Nephron progenitor cell (in vitro differentiated cells): ENCODE measurements at regions not wholly inside any gene's neighbourhood (a gene's known extent, or its start where the extent isn't known, plus 50 kb on each side); places are given as distances from the start of the nearest gene placed in this dataset.
A peak's percentile ranks its signal among the peaks of the same experiment; 100 is the strongest.
"Not testable (repeated sequence)": the region's sequence is repeated elsewhere in the genome, so short reads cannot be mapped to it uniquely, and the experiment has no call there.

Experiments
- DNase-seq: peaks from one replicate; pipeline ENCODE4 v3.0.0; 2021
- H3K27ac Mint-ChIP-seq: 2 replicates; pipeline ENCODE4 v1.8.0; 2021; ENCODE audit warnings: mild to moderate bottlenecking, moderate library complexity, mixed read lengths
- H3K27me3 Mint-ChIP-seq: 2 replicates; pipeline ENCODE4 v1.8.0; 2021; ENCODE audit warnings: mild to moderate bottlenecking, low read depth, mixed read lengths; ENCODE audit not compliant: poor library complexity
- H3K36me3 Mint-ChIP-seq: 2 replicates; pipeline ENCODE4 v1.8.0; 2021; ENCODE audit warnings: low read depth, mixed read lengths
- H3K4me1 Mint-ChIP-seq: 2 replicates; pipeline ENCODE4 v1.8.0; 2021; ENCODE audit warnings: mixed read lengths
- H3K4me3 Mint-ChIP-seq: 2 replicates; pipeline ENCODE4 v1.8.0; 2021; ENCODE audit warnings: mild to moderate bottlenecking, moderate library complexity, mixed read lengths
- H3K9me3 Mint-ChIP-seq: 2 replicates; pipeline ENCODE4 v1.8.0; 2021; ENCODE audit warnings: mild to moderate bottlenecking, moderate library complexity, mixed read lengths
- TF ChIP-seq, protein P1 (sequence below): fragments of 200-600 bp; sonication (generic); IDR thresholded peaks from 2 replicates; pipeline ENCODE4 v1.5.0; 2021; ENCODE audit warnings: antibody characterized with exemption

DNA sequence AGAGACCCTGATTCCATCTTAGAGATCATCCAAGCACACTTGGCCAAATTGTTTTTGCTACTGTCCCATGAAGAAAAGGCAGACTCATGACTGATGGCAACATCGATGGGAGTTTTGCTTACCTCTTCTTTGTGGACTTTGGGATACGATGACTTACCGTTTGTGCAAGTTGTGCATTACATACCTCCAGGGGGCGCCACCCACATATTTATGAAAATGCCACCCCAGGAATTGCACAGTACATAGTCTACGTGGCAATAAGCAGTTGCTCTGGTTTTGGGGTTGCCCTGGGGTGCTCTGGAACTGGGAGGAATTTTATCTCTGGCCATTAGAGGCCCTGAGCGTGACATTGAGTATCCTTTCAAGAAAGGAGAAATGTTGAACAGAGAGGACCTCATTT is 139.0 kb upstream of the CCZ1B start:
- peaks cover 32% of the 10 kb centered on the region for H3K9me3 Mint-ChIP-seq
- not testable (repeated sequence) for H3K4me1 Mint-ChIP-seq, H3K4me3 Mint-ChIP-seq, H3K27ac Mint-ChIP-seq
- peak; percentile 63 for DNase-seq
- TF ChIP-seq, protein P1, sequence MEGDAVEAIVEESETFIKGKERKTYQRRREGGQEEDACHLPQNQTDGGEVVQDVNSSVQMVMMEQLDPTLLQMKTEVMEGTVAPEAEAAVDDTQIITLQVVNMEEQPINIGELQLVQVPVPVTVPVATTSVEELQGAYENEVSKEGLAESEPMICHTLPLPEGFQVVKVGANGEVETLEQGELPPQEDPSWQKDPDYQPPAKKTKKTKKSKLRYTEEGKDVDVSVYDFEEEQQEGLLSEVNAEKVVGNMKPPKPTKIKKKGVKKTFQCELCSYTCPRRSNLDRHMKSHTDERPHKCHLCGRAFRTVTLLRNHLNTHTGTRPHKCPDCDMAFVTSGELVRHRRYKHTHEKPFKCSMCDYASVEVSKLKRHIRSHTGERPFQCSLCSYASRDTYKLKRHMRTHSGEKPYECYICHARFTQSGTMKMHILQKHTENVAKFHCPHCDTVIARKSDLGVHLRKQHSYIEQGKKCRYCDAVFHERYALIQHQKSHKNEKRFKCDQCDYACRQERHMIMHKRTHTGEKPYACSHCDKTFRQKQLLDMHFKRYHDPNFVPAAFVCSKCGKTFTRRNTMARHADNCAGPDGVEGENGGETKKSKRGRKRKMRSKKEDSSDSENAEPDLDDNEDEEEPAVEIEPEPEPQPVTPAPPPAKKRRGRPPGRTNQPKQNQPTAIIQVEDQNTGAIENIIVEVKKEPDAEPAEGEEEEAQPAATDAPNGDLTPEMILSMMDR: peak; percentile 39
- H3K27me3 Mint-ChIP-seq: peaks cover 11% of the 10 kb centered on the region
- H3K36me3 Mint-ChIP-seq: peaks cover 13% of the 10 kb centered on the region

DNA sequence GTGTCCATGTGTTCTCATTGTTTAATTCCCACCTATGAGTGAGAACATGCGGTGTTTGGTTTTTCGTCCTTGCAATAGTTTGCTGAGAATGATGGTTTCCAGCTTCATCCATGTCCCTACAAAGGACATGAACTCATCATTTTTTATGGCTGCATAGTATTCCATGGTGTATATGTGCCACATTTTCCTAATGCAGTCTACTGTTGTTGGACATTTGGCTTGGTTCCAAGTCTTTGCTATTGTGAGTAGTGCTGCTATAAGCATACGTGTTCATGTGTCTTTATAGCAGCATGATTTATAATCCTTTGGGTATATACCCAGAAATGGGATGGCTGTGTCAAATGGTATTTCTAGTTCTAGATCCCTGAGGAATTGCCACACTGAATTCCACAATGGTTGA is 144.1 kb upstream of the CCZ1B start:
- not testable (repeated sequence) for DNase-seq, H3K27ac Mint-ChIP-seq, H3K36me3 Mint-ChIP-seq, H3K4me1 Mint-ChIP-seq, H3K4me3 Mint-ChIP-seq
- peaks cover 11% of the 10 kb centered on the region for H3K27me3 Mint-ChIP-seq
- peaks cover 19% of the 10 kb centered on the region for H3K9me3 Mint-ChIP-seq

DNA sequence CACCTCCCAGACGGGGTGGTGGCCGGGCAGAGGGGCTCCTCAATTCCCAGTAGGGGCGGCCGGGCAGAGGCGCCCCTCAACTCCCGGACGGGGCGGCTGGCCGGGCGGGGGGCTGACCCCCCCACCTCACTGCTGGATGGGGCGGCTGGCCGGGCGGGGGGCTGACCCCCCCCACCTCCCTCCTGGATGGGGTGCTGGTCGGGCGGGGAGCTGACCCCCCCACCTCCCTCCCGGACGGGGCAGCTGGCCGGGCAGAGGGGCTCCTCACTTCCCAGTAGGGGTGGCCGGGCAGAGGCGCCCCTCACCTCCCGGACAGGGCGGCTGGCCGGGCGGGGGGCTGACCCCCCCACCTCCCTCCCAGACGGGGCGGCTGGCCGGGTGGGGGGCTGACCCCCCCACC is 148.8 kb upstream of the CCZ1B start:
- H3K27me3 Mint-ChIP-seq, H3K27ac Mint-ChIP-seq, H3K4me3 Mint-ChIP-seq, H3K4me1 Mint-ChIP-seq, DNase-seq: not testable (repeated sequence)
- Mint-ChIP-seq H3K9me3 (peaks cover 43% of the 10 kb centered on the region), H3K36me3 (peaks cover 11% of the 10 kb centered on the region)

DNA sequence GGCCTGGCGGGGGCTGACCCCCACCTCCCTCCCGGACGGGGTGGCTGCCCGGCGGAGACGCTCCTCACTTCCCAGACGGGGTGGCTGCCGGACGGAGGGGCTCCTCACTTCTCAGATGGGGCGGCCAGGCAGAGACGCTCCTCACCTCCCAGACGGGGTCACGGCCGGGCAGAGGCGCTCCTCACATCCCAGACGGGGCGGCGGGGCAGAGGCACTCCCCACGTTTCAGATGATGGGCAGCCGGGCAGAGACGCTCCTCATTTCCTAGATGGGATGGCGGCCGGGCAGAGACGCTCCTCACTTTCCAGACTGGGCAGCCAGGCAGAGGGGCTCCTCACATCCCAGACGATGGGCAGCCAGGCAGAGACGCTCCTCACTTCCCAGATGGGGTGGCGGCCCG is 149.3 kb upstream of the CCZ1B start:
- not testable (repeated sequence) for H3K27ac Mint-ChIP-seq, H3K4me3 Mint-ChIP-seq, H3K4me1 Mint-ChIP-seq, H3K27me3 Mint-ChIP-seq, DNase-seq
- Mint-ChIP-seq H3K36me3 (peaks cover 11% of the 10 kb centered on the region), H3K9me3 (peaks cover 43% of the 10 kb centered on the region)

DNA sequence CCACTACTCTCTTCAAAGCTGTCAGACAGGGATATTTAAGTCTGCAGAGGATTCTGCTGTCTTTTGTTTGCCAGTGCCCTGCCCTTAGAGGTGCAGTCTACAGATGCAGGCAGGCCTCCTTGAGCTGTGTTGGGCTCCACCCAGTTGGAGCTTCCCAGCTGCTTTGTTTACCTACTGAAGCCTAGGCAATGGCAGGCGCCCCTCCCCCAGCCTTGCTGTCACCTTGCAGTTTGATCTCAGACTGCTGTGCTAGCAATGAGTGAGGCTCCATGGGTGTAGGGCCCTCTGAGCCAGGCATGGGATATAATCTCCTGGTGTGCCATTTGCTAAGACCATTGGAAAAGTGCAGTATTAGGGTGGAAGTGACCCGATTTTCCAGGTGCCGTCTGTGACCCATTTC is 151.3 kb upstream of the CCZ1B start:
- not testable (repeated sequence) for DNase-seq, H3K27ac Mint-ChIP-seq, H3K27me3 Mint-ChIP-seq, H3K4me3 Mint-ChIP-seq, H3K4me1 Mint-ChIP-seq
- H3K9me3 Mint-ChIP-seq: peaks cover 32% of the 10 kb centered on the region
- peaks cover 11% of the 10 kb centered on the region for H3K36me3 Mint-ChIP-seq

DNA sequence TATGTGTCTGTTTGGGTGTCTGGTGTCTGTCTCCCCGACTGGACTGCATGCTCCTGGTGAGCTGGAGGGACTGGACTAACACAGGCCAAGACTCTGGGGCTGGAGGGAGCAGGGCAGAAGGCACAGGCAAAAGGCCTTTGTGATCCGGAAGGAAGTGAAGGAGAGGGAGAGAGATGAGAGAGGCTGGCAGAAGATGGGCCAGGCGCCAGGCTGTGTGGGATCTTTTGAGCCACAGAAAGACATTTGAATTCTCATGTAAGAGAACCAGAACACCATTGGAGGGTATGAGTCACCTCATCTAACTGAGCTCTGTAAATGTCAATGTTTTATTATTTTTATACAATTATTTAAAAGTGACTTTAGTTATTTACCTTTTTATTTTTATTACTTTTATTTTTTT is 152.3 kb upstream of the CCZ1B start:
- Mint-ChIP-seq H3K36me3 (peaks cover 11% of the 10 kb centered on the region), H3K9me3 (peaks cover 29% of the 10 kb centered on the region)
- H3K4me1 Mint-ChIP-seq, H3K27me3 Mint-ChIP-seq, H3K27ac Mint-ChIP-seq, H3K4me3 Mint-ChIP-seq, DNase-seq: not testable (repeated sequence)

DNA sequence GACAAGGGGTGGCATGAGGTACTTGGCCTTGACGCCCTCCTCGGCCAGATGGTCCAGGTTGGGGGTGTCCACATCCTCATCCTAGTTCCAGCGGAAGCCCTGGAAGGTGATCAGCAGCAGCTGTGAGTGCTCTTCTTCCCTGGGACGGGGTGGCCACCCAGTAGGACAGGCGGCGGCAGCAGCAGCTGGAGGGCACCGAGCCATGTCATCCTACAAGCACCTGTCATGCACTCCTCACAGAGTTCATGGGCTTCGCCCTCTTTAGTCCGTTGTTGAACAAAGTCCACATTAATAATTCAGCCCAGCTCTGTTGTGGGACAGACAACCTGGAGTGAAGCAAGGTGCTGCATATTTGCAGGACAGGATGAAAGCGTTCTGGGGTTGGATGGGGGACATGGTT is 153.4 kb upstream of the CCZ1B start:
- Mint-ChIP-seq H3K36me3 (peaks cover 11% of the 10 kb centered on the region), H3K9me3 (peaks cover 23% of the 10 kb centered on the region)
- H3K4me3 Mint-ChIP-seq, H3K27ac Mint-ChIP-seq, H3K4me1 Mint-ChIP-seq, DNase-seq, H3K27me3 Mint-ChIP-seq: not testable (repeated sequence)

DNA sequence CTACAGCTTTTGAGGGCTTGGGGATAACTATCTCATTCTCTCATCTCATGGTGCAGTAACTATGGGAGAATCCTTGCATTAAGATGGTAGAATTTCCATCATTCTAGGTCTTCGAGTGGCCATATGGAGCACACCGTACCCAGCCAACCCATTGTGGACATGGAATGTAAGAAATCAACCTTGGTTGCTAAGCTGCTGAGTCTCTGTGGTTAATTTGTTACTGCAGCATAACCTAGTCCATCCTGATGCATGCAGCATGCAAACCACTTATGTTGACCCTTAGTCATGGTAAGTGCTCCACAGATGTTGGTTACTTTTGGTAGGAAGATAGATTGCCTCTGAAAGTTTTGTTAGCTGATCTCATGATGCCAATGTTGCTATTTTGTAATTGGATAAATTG is 156.3 kb upstream of the CCZ1B start:
- H3K27me3 Mint-ChIP-seq, DNase-seq, H3K9me3 Mint-ChIP-seq, H3K36me3 Mint-ChIP-seq, H3K4me3 Mint-ChIP-seq, H3K4me1 Mint-ChIP-seq, H3K27ac Mint-ChIP-seq: not testable (repeated sequence)

DNA sequence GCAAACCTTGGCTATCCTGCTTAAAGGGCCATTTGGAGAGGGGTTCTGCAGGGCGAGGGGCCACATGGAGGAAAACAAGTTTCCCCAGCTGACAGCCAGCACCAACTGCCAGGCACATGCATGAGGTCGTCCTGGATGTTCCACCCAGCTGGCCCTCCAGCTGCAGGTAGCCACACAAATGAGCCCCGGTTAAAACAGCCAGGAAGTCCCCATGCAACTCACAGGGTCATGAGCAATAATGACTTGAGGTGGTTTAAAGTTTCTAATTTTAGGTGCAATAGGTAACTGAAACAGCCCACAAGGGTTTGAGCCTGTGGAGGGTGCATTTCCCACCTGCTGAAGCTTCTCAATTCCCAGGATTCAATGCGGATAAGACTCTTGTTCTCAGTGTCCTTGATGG is 160.8 kb upstream of the CCZ1B start:
- H3K4me3 Mint-ChIP-seq: not testable (repeated sequence)

DNA sequence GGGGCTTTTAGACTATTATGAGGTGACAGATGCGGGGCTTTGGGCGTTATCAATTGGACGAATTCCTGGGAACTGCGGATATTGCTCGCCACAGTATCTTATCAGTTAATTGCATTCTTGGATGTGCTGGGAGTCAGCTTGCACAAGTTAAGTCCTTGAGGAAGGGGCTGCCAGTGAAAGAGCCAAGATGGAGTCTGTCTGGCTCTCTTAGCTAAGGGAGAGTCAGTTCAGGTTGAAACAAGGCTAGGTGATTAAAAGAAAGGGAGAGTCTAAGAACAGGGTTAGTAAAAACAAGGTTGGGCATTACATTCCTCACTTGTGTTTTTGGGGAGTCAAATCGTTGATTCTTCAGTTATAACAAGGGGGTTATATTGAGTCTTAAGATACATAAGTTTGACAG is 162.5 kb upstream of the CCZ1B start:
- H3K27me3 Mint-ChIP-seq, H3K27ac Mint-ChIP-seq, H3K36me3 Mint-ChIP-seq, H3K9me3 Mint-ChIP-seq, H3K4me3 Mint-ChIP-seq, DNase-seq: not testable (repeated sequence)
- peaks cover 26% of the 10 kb centered on the region for H3K4me1 Mint-ChIP-seq

More for the DNA sequence above, 160.8 kb upstream of the CCZ1B start:
- H3K27ac Mint-ChIP-seq, DNase-seq, H3K9me3 Mint-ChIP-seq, H3K36me3 Mint-ChIP-seq, H3K27me3 Mint-ChIP-seq: not testable (repeated sequence)
- H3K4me1 Mint-ChIP-seq: peaks cover 15% of the 10 kb centered on the region

DNA sequence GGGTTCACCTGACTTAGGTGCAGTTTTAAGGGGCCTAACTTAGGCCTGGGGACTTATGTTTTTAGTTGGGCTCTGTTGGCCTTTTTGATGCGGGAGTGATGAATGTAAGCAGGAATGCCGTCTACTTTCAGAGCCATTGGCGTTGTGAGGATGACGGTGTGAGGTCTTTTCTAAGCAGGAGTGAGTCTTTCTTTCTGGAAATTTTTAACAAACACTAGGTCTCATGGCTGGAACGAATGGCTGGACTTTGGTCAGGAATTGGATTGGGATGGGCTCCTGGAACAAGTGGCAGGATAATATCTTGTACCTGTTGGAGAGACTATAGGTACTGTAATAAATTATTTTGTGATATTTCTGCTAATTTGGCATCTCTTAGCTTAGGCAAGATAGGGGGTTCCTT is 163.9 kb upstream of the CCZ1B start:
- H3K36me3 Mint-ChIP-seq, H3K27me3 Mint-ChIP-seq, H3K27ac Mint-ChIP-seq: not testable (repeated sequence)

DNA sequence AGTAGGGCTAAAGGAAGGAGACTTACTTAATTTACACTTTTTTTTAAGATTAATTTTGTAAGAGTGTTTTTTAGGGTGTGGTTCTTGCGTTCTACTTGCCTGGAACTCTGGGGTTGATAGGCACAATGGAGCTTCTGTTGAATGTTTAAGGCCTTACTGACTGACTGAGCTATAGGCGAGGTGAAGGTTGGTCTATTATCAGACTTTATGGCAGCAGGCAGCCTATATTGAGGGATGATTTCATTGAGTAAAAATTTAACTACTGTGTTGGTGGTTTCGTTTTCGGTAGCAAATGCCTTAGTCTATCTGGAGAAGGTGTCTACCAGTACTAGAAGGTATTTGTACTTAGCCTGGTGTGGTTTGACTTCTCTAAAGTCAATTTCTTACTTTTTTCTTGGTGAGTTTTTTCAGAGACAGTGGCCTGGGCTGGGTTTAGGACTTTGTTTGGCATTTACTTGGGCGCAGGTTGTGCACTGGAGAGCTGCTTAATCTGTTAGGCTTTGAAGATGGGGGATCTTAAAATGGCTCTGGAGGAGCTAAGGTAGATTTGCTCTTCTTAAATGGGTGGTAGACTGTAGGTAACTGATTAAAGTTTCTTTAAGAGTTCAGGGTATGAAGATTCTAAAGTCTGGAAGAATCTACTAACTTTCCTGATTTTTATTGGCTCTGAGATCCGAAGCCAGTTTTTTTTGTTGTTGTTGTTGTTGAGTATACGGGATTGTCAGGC is 164.5 kb upstream of the CCZ1B start:
- Mint-ChIP-seq H3K9me3 (peaks cover 17% of the 10 kb centered on the region), H3K4me1 (peaks cover 26% of the 10 kb centered on the region)
- not testable (repeated sequence) for H3K36me3 Mint-ChIP-seq, DNase-seq, H3K27me3 Mint-ChIP-seq, H3K27ac Mint-ChIP-seq, H3K4me3 Mint-ChIP-seq

More for the DNA sequence above, 163.9 kb upstream of the CCZ1B start:
- Mint-ChIP-seq H3K4me1 (peaks cover 26% of the 10 kb centered on the region), H3K9me3 (peaks cover 15% of the 10 kb centered on the region)
- DNase-seq, H3K4me3 Mint-ChIP-seq: not testable (repeated sequence)

DNA sequence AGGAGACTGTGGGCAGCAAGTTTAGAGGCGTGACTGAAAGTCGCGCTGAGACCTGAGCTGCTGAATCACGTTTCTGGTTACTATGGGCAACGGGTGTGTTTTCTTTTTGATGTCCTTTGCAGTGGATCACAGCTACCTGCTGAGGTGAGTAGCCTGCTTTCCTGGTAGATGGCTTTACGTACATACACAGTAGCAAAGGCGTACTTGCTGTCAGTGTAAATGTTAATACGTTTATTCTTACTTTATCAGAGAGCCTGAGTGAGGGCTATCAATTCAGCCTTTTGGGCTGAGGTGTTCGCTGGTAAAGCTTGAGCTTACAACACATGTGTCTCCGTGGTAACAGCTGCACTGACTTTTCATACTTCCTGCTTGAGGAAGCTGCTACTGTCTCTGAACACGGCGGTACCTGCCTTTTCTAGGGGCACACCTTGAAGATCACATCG is 165.1 kb upstream of the CCZ1B start:
- H3K27me3 Mint-ChIP-seq, H3K36me3 Mint-ChIP-seq: not testable (repeated sequence)
- peak overlapping the region; percentile 12 for H3K4me3 Mint-ChIP-seq
- peak; percentile 24 for DNase-seq
- peaks cover 19% of the 10 kb centered on the region for H3K9me3 Mint-ChIP-seq
- H3K27ac Mint-ChIP-seq: peak overlapping the region; percentile 85
- peaks cover 26% of the 10 kb centered on the region for H3K4me1 Mint-ChIP-seq

DNA sequence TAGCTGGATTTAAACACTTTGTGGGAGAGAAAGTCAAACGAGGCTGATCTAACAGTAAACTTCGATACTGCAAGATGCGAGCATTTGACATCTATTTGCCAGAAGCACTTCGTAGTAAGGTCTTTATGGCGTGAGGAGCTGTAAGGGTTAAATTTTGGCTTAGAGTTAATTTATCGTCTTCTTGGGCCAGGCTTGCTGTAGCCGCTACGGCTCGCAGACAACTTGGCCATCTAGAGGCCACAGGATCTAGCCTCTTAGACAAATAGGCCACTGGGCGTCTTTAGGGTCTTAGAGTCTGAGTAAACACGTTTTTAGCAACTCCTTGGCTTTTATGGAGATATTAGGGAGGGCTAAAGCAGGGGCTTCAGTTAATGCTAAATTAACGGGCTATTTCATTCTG is 165.6 kb upstream of the CCZ1B start:
- not testable (repeated sequence) for H3K27me3 Mint-ChIP-seq, DNase-seq, H3K36me3 Mint-ChIP-seq
- Mint-ChIP-seq H3K4me1 (peaks cover 26% of the 10 kb centered on the region), H3K4me3 (peak overlapping the region; percentile 12), H3K27ac (peak overlapping the region; percentile 85), H3K9me3 (peaks cover 19% of the 10 kb centered on the region)
